ENCODE measurements at regions not wholly inside any gene's neighbourhood (a gene's known extent, or its start where the extent isn't known, plus 50 kb on each side); places are given as distances from the start of the nearest gene placed in this dataset.

- Histone ChIP-seq H3K79me2 (ENCODE audit: insufficient read depth, low read length) (no peaks in the 10 kb centered on the region), H3K4me2 (ENCODE audit: insufficient read depth, insufficient read length, low read length) (no peak overlapping the region), H2BK12ac (ENCODE audit: insufficient read length, low read depth, low read length) (no peak overlapping the region), H3K4ac (ENCODE audit: low read depth, low read length) (no peak overlapping the region), H2BK20ac (ENCODE audit: low read depth, low read length, poor library complexity, severe bottlenecking) (no peak overlapping the region), H3K14ac (ENCODE audit: insufficient read depth, low read length) (no peak overlapping the region), H3K27ac (ENCODE audit: insufficient read length, low read depth, low read length) (no peak overlapping the region), H4K20me1 (ENCODE audit: control insufficient read depth, insufficient read depth, insufficient read length) (no peaks in the 10 kb centered on the region), H3K9me3 (ENCODE audit: control insufficient read depth, low read depth, low read length) (no peaks in the 10 kb centered on the region), H3K56ac (ENCODE audit: insufficient read length, low read depth, low read length) (no peak overlapping the region), H3K9ac (ENCODE audit: extremely low read depth, insufficient read length, low read length) (no peak overlapping the region), H3K79me1 (ENCODE audit: insufficient read depth, low read depth, low read length, poor library complexity, severe bottlenecking) (no peaks in the 10 kb centered on the region), H3K23ac (ENCODE audit: insufficient read length, low read depth, low read length) (no peak overlapping the region), H2BK120ac (ENCODE audit: low read depth, low read length, poor library complexity, severe bottlenecking) (no peak overlapping the region), H2AFZ (ENCODE audit: low read length) (no peak overlapping the region), H2AK5ac (ENCODE audit: insufficient read length, low read length) (no peak overlapping the region), H3K18ac (ENCODE audit: insufficient read length, low read depth, low read length) (no peak overlapping the region), H3T11ph (ENCODE audit: low read length) (no peak overlapping the region), H3K27me3 (ENCODE audit: insufficient read depth, low read length) (no peaks in the 10 kb centered on the region), H3K4me1 (ENCODE audit: insufficient read depth, low read length) (no peaks in the 10 kb centered on the region), H2BK5ac (ENCODE audit: insufficient read length, low read length) (no peak overlapping the region), H2BK15ac (ENCODE audit: low read depth, low read length) (no peak overlapping the region), H4K8ac (replicated peaks; ENCODE audit: insufficient read length, low read depth, low read length) (no peak overlapping the region), H4K5ac (ENCODE audit: insufficient read length, low read depth, low read length) (no peak overlapping the region), H3K23me2 (ENCODE audit: insufficient read length, low read depth, low read length, poor library complexity, severe bottlenecking) (no peaks in the 10 kb centered on the region), H4K91ac (ENCODE audit: insufficient read length, low read depth, low read length) (no peak overlapping the region)
- no peak for TF ChIP-seq CTCF (conservative IDR thresholded peaks at IDR 0.05)
- Mint-ChIP-seq H3K27me3 (ENCODE audit: low read depth) (peaks cover 9% of the 10 kb centered on the region), H3K27ac (no peak overlapping the region), H3K36me3 (ENCODE audit: insufficient read depth in 1 of 3, low read depth in 3 of 3) (no peaks in the 10 kb centered on the region), H3K9me3 (no peaks in the 10 kb centered on the region; a peak in 1 of 5 replicates), H3K4me3 (no peak overlapping the region), H3K4me1 (peaks cover 19% of the 10 kb centered on the region in 2 experiments)
- no CpG with 5 or more reads among the region's 7 CpGs for WGBS (ENCODE audit: extremely low coverage, insufficient read length, low lambda C conversion rate)
- DNase-seq = no peak
These were observed 108.7 kb downstream of the BDH1 start for GRCh38 chr3:197447057-197447456.

All from H9 (cell line).